GM12878 (cell line): ENCODE measurements at regions not wholly inside any gene's neighbourhood (a gene's known extent, or its start where the extent isn't known, plus 50 kb on each side); places are given as distances from the start of the nearest gene placed in this dataset.

Experiments used
- BRCA1 ChIP-seq: IDR thresholded peaks from 2 replicates; pipeline ENCODE4 v1.6.1; 2011; ENCODE audit warnings: low read depth, low read length, improper control_type of control experiment
- CREB1 ChIP-seq: IDR thresholded peaks from 2 replicates; pipeline ENCODE4 v1.6.1; 2012; ENCODE audit warnings: low read depth, mild to moderate bottlenecking, inconsistent platforms
- FOXM1 ChIP-seq: IDR thresholded peaks from 2 replicates; pipeline ENCODE4 v1.6.1; 2012; ENCODE audit warnings: low read depth, mild to moderate bottlenecking, inconsistent platforms, low read length, moderate library complexity
- KAT2A ChIP-seq: conservative IDR thresholded peaks from 2 replicates; pipeline ENCODE4 v1.6.1; 2011; ENCODE audit warnings: low read depth, low read length; ENCODE audit not compliant: control insufficient read depth
- POLR2AphosphoS5 ChIP-seq: IDR thresholded peaks from 2 replicates; pipeline ENCODE4 v1.6.1; 2011; ENCODE audit warnings: mild to moderate bottlenecking, low read length, inconsistent platforms
- RAD21 ChIP-seq: IDR thresholded peaks from 2 replicates; pipeline ENCODE4 v1.6.1; 2011; ENCODE audit warnings: mild to moderate bottlenecking, low read depth, low read length, moderate library complexity; ENCODE audit not compliant: insufficient read depth
- TAF1 ChIP-seq: IDR thresholded peaks from 2 replicates; pipeline ENCODE4 v1.6.1; 2011; ENCODE audit warnings: mild to moderate bottlenecking, low read depth, low read length, borderline replicate concordance
- ZZZ3 ChIP-seq: IDR thresholded peaks from 2 replicates; pipeline ENCODE4 v1.6.1; 2011; ENCODE audit warnings: low read depth; ENCODE audit not compliant: control insufficient read depth, insufficient read length
- TF ChIP-seq, protein P1 (sequence below): fragments of 450-650 bp; formaldehyde crosslinking; IDR thresholded peaks from 2 replicates; pipeline ENCODE4 v1.4.0; 2022; ENCODE audit warnings: mild to moderate bottlenecking, moderate library complexity
- TF ChIP-seq, protein P2 (sequence below): IDR thresholded peaks from 2 replicates; pipeline ENCODE4 v1.6.1; 2012; ENCODE audit warnings: mild to moderate bottlenecking, low read depth, low read length
- TF ChIP-seq, protein P3 (sequence below): IDR thresholded peaks from 2 replicates; pipeline ENCODE4 v1.6.1; 2012; ENCODE audit warnings: low read depth, low read length, improper control_type of control experiment

DNA sequence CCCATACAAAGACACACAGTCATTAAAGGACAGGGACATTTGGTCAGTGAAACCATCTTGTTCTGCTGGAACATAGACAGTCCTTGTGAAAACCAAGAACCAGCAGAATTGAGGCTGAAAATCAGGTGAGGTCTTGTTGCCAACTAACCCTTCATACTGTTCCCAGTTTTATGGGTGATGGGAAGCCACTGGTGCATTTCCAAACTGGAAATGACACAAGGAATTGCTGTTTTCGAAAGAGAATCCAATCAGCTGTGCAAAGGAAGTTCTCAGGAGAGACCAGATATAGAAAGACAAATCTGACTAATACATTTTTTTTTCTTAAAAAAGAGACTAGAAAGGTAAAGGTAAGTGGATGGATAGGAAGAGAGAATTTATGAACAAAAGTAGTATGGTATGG is 948.2 kb downstream of the TSN start:
- TF ChIP-seq BRCA1 (no peak), POLR2AphosphoS5 (no peak), RAD21 (no peak), TAF1 (no peak), ZZZ3 (no peak), FOXM1 (no peak), KAT2A (no peak), CREB1 (no peak)
- TF ChIP-seq, protein P1, sequence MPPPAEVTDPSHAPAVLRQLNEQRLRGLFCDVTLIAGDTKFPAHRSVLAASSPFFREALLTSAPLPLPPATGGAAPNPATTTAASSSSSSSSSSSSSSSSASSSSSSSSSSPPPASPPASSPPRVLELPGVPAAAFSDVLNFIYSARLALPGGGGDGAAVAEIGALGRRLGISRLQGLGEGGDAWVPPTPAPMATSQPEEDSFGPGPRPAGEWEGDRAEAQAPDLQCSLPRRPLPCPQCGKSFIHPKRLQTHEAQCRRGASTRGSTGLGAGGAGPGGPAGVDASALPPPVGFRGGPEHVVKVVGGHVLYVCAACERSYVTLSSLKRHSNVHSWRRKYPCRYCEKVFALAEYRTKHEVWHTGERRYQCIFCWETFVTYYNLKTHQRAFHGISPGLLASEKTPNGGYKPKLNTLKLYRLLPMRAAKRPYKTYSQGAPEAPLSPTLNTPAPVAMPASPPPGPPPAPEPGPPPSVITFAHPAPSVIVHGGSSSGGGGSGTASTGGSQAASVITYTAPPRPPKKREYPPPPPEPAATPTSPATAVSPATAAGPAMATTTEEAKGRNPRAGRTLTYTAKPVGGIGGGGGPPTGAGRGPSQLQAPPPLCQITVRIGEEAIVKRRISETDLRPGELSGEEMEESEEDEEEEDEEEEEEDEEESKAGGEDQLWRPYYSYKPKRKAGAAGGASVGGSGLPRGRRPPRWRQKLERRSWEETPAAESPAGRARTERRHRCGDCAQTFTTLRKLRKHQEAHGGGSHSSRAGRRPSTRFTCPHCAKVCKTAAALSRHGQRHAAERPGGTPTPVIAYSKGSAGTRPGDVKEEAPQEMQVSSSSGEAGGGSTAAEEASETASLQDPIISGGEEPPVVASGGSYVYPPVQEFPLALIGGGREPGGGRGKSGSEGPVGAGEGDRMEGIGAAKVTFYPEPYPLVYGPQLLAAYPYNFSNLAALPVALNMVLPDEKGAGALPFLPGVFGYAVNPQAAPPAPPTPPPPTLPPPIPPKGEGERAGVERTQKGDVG (CRISPR knock-in tag), result no peak
- TF ChIP-seq, protein P2, sequence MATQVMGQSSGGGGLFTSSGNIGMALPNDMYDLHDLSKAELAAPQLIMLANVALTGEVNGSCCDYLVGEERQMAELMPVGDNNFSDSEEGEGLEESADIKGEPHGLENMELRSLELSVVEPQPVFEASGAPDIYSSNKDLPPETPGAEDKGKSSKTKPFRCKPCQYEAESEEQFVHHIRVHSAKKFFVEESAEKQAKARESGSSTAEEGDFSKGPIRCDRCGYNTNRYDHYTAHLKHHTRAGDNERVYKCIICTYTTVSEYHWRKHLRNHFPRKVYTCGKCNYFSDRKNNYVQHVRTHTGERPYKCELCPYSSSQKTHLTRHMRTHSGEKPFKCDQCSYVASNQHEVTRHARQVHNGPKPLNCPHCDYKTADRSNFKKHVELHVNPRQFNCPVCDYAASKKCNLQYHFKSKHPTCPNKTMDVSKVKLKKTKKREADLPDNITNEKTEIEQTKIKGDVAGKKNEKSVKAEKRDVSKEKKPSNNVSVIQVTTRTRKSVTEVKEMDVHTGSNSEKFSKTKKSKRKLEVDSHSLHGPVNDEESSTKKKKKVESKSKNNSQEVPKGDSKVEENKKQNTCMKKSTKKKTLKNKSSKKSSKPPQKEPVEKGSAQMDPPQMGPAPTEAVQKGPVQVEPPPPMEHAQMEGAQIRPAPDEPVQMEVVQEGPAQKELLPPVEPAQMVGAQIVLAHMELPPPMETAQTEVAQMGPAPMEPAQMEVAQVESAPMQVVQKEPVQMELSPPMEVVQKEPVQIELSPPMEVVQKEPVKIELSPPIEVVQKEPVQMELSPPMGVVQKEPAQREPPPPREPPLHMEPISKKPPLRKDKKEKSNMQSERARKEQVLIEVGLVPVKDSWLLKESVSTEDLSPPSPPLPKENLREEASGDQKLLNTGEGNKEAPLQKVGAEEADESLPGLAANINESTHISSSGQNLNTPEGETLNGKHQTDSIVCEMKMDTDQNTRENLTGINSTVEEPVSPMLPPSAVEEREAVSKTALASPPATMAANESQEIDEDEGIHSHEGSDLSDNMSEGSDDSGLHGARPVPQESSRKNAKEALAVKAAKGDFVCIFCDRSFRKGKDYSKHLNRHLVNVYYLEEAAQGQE, result no peak
- TF ChIP-seq, protein P3, sequence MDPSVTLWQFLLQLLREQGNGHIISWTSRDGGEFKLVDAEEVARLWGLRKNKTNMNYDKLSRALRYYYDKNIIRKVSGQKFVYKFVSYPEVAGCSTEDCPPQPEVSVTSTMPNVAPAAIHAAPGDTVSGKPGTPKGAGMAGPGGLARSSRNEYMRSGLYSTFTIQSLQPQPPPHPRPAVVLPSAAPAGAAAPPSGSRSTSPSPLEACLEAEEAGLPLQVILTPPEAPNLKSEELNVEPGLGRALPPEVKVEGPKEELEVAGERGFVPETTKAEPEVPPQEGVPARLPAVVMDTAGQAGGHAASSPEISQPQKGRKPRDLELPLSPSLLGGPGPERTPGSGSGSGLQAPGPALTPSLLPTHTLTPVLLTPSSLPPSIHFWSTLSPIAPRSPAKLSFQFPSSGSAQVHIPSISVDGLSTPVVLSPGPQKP, result no peak
